ENCODE measurements at regions not wholly inside any gene's neighbourhood (a gene's known extent, or its start where the extent isn't known, plus 50 kb on each side); places are given as distances from the start of the nearest gene placed in this dataset.

DNA sequence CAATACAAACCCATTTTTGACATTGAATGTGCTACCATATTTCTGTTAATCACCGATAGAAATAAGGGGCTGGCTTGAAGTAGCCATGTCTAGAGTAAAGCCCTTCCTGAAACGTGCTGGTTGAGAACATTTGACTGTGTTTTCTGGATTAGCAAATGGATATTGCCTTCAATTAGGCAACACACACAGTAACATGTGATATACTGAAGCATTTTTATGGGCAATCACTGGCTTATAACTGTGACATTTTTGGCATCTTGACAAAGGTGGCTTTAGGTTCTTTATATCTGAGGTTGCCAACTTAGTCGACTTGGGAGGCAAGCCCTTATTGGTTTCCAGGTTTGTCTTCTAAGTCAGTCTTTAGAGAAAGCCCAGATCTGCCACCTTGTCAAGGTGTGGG lies 292.9 kb downstream of the BTBD3 start:
- TF ChIP-seq OSR1 (CRISPR knock-in tag; IDR thresholded peaks at IDR 0.05): no peak
- TF ChIP-seq ZFP30 (CRISPR knock-in tag; IDR thresholded peaks at IDR 0.05): no peak
- no peak for TF ChIP-seq BACH2 (CRISPR knock-in tag; IDR thresholded peaks at IDR 0.05; ENCODE audit: borderline replicate concordance)
- no peak for TF ChIP-seq CSDC2 (CRISPR knock-in tag; IDR thresholded peaks at IDR 0.05)
- TF ChIP-seq, protein P1, sequence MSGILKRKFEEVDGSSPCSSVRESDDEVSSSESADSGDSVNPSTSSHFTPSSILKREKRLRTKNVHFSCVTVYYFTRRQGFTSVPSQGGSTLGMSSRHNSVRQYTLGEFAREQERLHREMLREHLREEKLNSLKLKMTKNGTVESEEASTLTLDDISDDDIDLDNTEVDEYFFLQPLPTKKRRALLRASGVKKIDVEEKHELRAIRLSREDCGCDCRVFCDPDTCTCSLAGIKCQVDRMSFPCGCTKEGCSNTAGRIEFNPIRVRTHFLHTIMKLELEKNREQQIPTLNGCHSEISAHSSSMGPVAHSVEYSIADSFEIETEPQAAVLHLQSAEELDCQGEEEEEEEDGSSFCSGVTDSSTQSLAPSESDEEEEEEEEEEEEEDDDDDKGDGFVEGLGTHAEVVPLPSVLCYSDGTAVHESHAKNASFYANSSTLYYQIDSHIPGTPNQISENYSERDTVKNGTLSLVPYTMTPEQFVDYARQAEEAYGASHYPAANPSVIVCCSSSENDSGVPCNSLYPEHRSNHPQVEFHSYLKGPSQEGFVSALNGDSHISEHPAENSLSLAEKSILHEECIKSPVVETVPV (CRISPR knock-in tag; IDR thresholded peaks at IDR 0.05): no peak
- ATAC-seq: no peak

DNA sequence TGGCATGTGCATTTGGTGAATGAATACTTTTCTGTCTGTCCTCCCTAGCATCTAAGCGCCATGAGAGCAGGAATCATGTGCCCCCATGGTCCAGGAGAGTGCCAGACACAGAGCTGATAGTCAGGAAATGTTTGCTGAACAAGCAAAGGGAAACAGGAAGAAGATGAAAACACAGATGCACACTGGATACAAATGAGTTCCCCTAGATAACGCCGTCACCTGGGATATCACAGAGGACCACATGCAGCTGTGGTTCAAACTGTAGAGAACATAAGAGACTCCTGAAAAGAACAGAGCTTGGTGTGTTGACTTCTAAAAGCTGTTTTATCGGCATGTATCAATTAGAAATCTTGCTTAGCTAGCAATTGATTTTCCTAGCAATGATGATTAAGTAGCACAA lies 293.7 kb downstream of the BTBD3 start:
- ATAC-seq: no peak
- TF ChIP-seq, protein P2, sequence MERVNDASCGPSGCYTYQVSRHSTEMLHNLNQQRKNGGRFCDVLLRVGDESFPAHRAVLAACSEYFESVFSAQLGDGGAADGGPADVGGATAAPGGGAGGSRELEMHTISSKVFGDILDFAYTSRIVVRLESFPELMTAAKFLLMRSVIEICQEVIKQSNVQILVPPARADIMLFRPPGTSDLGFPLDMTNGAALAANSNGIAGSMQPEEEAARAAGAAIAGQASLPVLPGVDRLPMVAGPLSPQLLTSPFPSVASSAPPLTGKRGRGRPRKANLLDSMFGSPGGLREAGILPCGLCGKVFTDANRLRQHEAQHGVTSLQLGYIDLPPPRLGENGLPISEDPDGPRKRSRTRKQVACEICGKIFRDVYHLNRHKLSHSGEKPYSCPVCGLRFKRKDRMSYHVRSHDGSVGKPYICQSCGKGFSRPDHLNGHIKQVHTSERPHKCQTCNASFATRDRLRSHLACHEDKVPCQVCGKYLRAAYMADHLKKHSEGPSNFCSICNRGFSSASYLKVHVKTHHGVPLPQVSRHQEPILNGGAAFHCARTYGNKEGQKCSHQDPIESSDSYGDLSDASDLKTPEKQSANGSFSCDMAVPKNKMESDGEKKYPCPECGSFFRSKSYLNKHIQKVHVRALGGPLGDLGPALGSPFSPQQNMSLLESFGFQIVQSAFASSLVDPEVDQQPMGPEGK (CRISPR knock-in tag; IDR thresholded peaks at IDR 0.05; ENCODE audit: borderline replicate concordance): no peak
- no peak for TF ChIP-seq RARB (CRISPR knock-in tag; IDR thresholded peaks at IDR 0.05)
- TF ChIP-seq PPARA (CRISPR knock-in tag; IDR thresholded peaks at IDR 0.05; ENCODE audit: borderline replicate concordance): no peak
- TF ChIP-seq, protein P3, sequence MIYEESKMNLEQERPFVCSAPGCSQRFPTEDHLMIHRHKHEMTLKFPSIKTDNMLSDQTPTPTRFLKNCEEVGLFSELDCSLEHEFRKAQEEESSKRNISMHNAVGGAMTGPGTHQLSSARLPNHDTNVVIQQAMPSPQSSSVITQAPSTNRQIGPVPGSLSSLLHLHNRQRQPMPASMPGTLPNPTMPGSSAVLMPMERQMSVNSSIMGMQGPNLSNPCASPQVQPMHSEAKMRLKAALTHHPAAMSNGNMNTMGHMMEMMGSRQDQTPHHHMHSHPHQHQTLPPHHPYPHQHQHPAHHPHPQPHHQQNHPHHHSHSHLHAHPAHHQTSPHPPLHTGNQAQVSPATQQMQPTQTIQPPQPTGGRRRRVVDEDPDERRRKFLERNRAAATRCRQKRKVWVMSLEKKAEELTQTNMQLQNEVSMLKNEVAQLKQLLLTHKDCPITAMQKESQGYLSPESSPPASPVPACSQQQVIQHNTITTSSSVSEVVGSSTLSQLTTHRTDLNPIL (CRISPR knock-in tag; IDR thresholded peaks at IDR 0.05; ENCODE audit: low read depth): no peak
- TF ChIP-seq BACH2 (CRISPR knock-in tag; IDR thresholded peaks at IDR 0.05; ENCODE audit: borderline replicate concordance): no peak
- TF ChIP-seq, protein P4, sequence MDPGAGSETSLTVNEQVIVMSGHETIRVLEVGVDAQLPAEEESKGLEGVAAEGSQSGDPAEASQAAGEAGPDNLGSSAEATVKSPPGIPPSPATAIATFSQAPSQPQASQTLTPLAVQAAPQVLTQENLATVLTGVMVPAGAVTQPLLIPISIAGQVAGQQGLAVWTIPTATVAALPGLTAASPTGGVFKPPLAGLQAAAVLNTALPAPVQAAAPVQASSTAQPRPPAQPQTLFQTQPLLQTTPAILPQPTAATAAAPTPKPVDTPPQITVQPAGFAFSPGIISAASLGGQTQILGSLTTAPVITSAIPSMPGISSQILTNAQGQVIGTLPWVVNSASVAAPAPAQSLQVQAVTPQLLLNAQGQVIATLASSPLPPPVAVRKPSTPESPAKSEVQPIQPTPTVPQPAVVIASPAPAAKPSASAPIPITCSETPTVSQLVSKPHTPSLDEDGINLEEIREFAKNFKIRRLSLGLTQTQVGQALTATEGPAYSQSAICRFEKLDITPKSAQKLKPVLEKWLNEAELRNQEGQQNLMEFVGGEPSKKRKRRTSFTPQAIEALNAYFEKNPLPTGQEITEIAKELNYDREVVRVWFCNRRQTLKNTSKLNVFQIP (CRISPR knock-in tag; IDR thresholded peaks at IDR 0.05; ENCODE audit: borderline replicate concordance, low read depth): no peak
- TF ChIP-seq ARNTL (CRISPR knock-in tag; IDR thresholded peaks at IDR 0.05; ENCODE audit: borderline replicate concordance, low read depth): no peak
- no peak for TF ChIP-seq ZFP3 (CRISPR knock-in tag; IDR thresholded peaks at IDR 0.05)
- TF ChIP-seq ZFP30 (CRISPR knock-in tag; IDR thresholded peaks at IDR 0.05): no peak
- TF ChIP-seq GLIS3 (CRISPR knock-in tag; IDR thresholded peaks at IDR 0.05): no peak
- TF ChIP-seq ZNF8 (CRISPR knock-in tag; IDR thresholded peaks at IDR 0.05): no peak
- TF ChIP-seq ESRRG (CRISPR knock-in tag; IDR thresholded peaks at IDR 0.05): no peak
- no peak for TF ChIP-seq ISL1 (CRISPR knock-in tag; IDR thresholded peaks at IDR 0.05)
- no peak for TF ChIP-seq ZNF565 (CRISPR knock-in tag; conservative IDR thresholded peaks at IDR 0.05; ENCODE audit: low read depth)
- no peak for TF ChIP-seq TOX (CRISPR knock-in tag; IDR thresholded peaks at IDR 0.05; ENCODE audit: borderline replicate concordance)
- no peak for TF ChIP-seq ZC3H10 (CRISPR knock-in tag; IDR thresholded peaks at IDR 0.05)
- no peak for TF ChIP-seq OSR1 (CRISPR knock-in tag; IDR thresholded peaks at IDR 0.05)
- TF ChIP-seq, protein P1 (CRISPR knock-in tag; IDR thresholded peaks at IDR 0.05): no peak
- no peak for TF ChIP-seq ZNF70 (CRISPR knock-in tag; IDR thresholded peaks at IDR 0.05)
- no peak for TF ChIP-seq TCF4 (CRISPR knock-in tag; IDR thresholded peaks at IDR 0.05; ENCODE audit: borderline replicate concordance)

DNA sequence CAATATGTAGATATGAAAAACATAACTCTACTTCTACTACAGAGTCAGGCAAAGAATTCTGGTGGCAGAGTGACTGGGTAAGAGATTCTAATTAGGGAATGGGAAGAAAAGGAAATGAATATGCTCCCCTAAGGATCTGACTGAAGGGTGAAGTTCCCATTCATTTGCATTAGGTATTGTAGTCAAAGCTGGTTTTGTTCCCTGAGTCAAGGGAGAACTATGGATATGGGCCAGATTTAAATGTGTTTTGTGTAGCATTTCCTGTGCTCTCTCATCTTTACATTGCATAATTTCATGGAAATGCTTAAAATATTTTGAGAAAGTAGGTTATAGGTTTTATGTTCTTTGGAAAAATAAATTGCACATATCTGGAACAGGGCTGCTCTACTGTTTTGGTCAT lies 299.7 kb downstream of the BTBD3 start:
- no peak for TF ChIP-seq TOX (CRISPR knock-in tag; IDR thresholded peaks at IDR 0.05; ENCODE audit: borderline replicate concordance)
- no peak for TF ChIP-seq ISL1 (CRISPR knock-in tag; IDR thresholded peaks at IDR 0.05)
- no peak for TF ChIP-seq PPARA (CRISPR knock-in tag; IDR thresholded peaks at IDR 0.05; ENCODE audit: borderline replicate concordance)
- no peak for TF ChIP-seq RARB (CRISPR knock-in tag; IDR thresholded peaks at IDR 0.05)
- TF ChIP-seq, protein P3 (CRISPR knock-in tag; IDR thresholded peaks at IDR 0.05; ENCODE audit: low read depth): no peak
- TF ChIP-seq, protein P5, sequence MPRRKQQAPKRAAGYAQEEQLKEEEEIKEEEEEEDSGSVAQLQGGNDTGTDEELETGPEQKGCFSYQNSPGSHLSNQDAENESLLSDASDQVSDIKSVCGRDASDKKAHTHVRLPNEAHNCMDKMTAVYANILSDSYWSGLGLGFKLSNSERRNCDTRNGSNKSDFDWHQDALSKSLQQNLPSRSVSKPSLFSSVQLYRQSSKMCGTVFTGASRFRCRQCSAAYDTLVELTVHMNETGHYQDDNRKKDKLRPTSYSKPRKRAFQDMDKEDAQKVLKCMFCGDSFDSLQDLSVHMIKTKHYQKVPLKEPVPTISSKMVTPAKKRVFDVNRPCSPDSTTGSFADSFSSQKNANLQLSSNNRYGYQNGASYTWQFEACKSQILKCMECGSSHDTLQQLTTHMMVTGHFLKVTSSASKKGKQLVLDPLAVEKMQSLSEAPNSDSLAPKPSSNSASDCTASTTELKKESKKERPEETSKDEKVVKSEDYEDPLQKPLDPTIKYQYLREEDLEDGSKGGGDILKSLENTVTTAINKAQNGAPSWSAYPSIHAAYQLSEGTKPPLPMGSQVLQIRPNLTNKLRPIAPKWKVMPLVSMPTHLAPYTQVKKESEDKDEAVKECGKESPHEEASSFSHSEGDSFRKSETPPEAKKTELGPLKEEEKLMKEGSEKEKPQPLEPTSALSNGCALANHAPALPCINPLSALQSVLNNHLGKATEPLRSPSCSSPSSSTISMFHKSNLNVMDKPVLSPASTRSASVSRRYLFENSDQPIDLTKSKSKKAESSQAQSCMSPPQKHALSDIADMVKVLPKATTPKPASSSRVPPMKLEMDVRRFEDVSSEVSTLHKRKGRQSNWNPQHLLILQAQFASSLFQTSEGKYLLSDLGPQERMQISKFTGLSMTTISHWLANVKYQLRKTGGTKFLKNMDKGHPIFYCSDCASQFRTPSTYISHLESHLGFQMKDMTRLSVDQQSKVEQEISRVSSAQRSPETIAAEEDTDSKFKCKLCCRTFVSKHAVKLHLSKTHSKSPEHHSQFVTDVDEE (CRISPR knock-in tag; IDR thresholded peaks at IDR 0.05): no peak
- TF ChIP-seq ZNF70 (CRISPR knock-in tag; IDR thresholded peaks at IDR 0.05): no peak
- no peak for ATAC-seq
